Progenitor cell of endocrine pancreas (in vitro differentiated cells): ENCODE measurements at regions not wholly inside any gene's neighbourhood (a gene's known extent, or its start where the extent isn't known, plus 50 kb on each side); places are given as distances from the start of the nearest gene placed in this dataset.
"Not testable (repeated sequence)": the region's sequence is repeated elsewhere in the genome, so short reads cannot be mapped to it uniquely, and the experiment has no call there.

ENCODE experiments used
- DNase-seq: peaks from one replicate; pipeline ENCODE4 v3.0.0; 2021; ENCODE audit warnings: low spot score; ENCODE audit not compliant: unreplicated experiment
- H3K27ac Mint-ChIP-seq: 2 replicates; pipeline ENCODE4 v1.8.0; 2021; ENCODE audit warnings: mild to moderate bottlenecking, moderate library complexity, mixed read lengths
- H3K27me3 Mint-ChIP-seq: 2 replicates; pipeline ENCODE4 v1.8.0; 2021; ENCODE audit warnings: mixed read lengths
- H3K36me3 Mint-ChIP-seq: 2 replicates; pipeline ENCODE4 v1.8.0; 2022; ENCODE audit warnings: mixed read lengths; ENCODE audit not compliant: insufficient read depth
- H3K4me1 Mint-ChIP-seq: 2 replicates; pipeline ENCODE4 v1.8.0; 2021; ENCODE audit warnings: low read depth, mixed read lengths
- H3K4me3 Mint-ChIP-seq: 2 replicates; pipeline ENCODE4 v1.8.0; 2021; ENCODE audit warnings: low read depth, mild to moderate bottlenecking, moderate library complexity, mixed read lengths
- H3K9me3 Mint-ChIP-seq: 2 replicates; pipeline ENCODE4 v1.8.0; 2021; ENCODE audit warnings: low read depth, mixed read lengths
- CTCF ChIP-seq: fragments of 200-600 bp; sonication (generic); IDR thresholded peaks from one replicate; pipeline ENCODE4 v1.5.0; 2021; ENCODE audit warnings: antibody characterized with exemption, mild to moderate bottlenecking; ENCODE audit not compliant: unreplicated experiment

GRCh38 chr2:586641-587076 lies 90.5 kb downstream of the TMEM18 start:
- Mint-ChIP-seq H3K4me1 (peaks cover 22% of the 10 kb centered on the region), H3K27ac (peak overlapping the region; percentile 97), H3K27me3 (no peaks in the 10 kb centered on the region), H3K36me3 (no peaks in the 10 kb centered on the region), H3K9me3 (no peaks in the 10 kb centered on the region), H3K4me3 (no peak overlapping the region)
- no peak for DNase-seq
- TF ChIP-seq CTCF = no peak

GRCh38 chr2:584863-585823 lies 92.1 kb downstream of the TMEM18 start:
- Mint-ChIP-seq H3K27me3 (no peaks in the 10 kb centered on the region), H3K36me3 (no peaks in the 10 kb centered on the region), H3K9me3 (no peaks in the 10 kb centered on the region), H3K4me3 (no peak overlapping the region), H3K27ac (no peak overlapping the region), H3K4me1 (peaks cover 22% of the 10 kb centered on the region)
- TF ChIP-seq CTCF = no peak
- no peak for DNase-seq

- TF ChIP-seq CTCF = no peak
- no peak for DNase-seq
- no peak overlapping the region for H3K27ac Mint-ChIP-seq
- H3K27me3 Mint-ChIP-seq = no peaks in the 10 kb centered on the region
- no peak overlapping the region for H3K4me3 Mint-ChIP-seq
- no peaks in the 10 kb centered on the region for H3K9me3 Mint-ChIP-seq
- no peaks in the 10 kb centered on the region for H3K36me3 Mint-ChIP-seq
- H3K4me1 Mint-ChIP-seq = peaks cover 22% of the 10 kb centered on the region
Observed at GRCh38 chr2:583666-584065, 93.5 kb downstream of the TMEM18 start.

GRCh38 chr2:582792-583528 lies 94.2 kb downstream of the TMEM18 start:
- Mint-ChIP-seq H3K9me3 (no peaks in the 10 kb centered on the region), H3K27ac (no peak overlapping the region), H3K4me3 (no peak overlapping the region), H3K4me1 (peaks cover 22% of the 10 kb centered on the region), H3K36me3 (no peaks in the 10 kb centered on the region), H3K27me3 (no peaks in the 10 kb centered on the region)
- no peak for DNase-seq
- no peak for TF ChIP-seq CTCF

GRCh38 chr2:582289-582688 lies 94.9 kb downstream of the TMEM18 start:
- not testable (repeated sequence) for H3K27me3 Mint-ChIP-seq, H3K27ac Mint-ChIP-seq

More at GRCh38 chr2:582289-582688, 94.9 kb downstream of the TMEM18 start:
- DNase-seq, H3K36me3 Mint-ChIP-seq, H3K4me3 Mint-ChIP-seq, H3K9me3 Mint-ChIP-seq: not testable (repeated sequence)
- H3K4me1 Mint-ChIP-seq = peaks cover 19% of the 10 kb centered on the region
